GM18519 (cell line): ENCODE measurements at regions not wholly inside any gene's neighbourhood (a gene's known extent, or its start where the extent isn't known, plus 50 kb on each side); places are given as distances from the start of the nearest gene placed in this dataset.

Experiments
- ATAC-seq: cut with Tn5 transposase; IDR thresholded peaks from one replicate; pipeline ENCODE4 v1.9.1; 2021; ENCODE audit warnings: mild to moderate bottlenecking, moderate library complexity; ENCODE audit not compliant: unreplicated experiment, low FRiP score

- ATAC-seq: no peak
Observed at GRCh38 chr18:29328932-29329331, 1152.0 kb upstream of the CDH2 start.

GRCh38 chr18:29326214-29326613 lies 1149.3 kb upstream of the CDH2 start:
- ATAC-seq: no peak

DNA sequence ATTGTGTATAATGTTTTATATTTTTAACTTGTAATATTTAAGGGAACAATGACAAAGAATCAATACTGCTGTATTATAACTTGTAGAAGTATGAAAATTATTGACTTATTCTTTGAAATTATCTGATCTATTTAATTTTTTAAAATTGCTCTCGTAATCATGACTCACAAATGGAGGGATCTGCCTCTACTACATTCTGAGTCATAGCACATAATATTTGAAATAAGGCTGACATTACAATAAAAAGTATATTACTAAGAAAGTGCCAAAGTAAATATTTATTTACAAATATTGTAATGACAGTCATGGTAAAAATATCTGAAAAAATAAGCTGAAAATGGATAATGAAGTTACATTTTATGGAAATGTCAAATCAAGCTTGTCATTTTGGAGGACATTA lies 1144.6 kb upstream of the CDH2 start:
- ATAC-seq: no peak

DNA sequence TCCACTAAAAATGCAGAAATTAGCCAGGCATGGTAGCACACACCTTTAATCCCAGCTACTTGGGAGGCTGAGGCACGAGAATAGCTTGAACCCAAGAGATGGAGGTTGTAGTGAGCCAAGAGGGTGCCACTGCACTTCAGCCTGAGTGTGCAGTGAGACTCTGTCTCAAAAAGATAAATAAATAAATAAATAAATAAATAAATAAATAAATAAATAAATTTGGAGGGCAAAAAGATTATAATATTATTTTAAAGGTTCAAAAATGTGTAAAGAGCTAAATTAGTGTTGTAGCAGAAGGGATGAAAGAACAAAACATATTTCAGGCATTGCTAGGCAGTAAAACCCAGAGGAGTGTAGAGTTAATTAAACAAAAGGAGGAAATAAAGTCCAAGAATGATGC lies 1136.4 kb upstream of the CDH2 start:
- no peak for ATAC-seq

DNA sequence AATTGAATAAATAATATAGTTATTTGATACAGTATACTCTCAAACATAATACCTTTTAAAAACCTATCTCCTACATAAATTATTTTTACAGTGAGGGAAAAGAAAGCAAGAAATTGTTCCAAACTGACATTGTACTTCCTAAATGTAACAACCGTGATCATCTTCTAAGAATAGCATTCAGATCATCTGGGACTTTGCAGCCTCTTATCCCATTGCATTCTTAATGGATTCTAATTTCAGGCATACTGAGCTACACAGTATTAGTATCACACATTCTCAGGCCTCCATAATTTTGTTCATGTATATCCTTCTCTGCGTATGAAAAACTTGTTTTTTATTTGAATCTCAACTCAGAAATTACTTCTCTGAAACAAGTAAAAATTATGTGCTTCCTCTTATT lies 1134.7 kb upstream of the CDH2 start:
- ATAC-seq: no peak

DNA sequence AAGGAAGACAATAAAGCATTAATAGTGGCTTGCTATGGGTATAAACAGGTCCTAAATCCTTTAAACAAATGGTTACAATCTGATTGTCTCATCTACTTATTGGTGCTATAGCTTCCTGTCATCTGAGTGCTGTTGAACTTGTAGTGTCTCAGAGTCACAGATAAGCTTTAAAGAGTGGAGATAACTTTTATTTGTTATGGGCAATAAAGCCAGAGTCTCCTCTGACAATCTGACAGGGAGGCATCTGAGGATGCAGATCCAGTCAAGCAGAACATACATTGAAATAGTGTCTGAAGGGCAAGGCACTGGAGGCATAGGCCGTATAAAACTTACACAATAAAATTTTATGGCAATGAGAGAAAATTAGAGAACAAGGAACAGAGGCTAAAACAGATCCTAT lies 1132.4 kb upstream of the CDH2 start:
- ATAC-seq: no peak

- ATAC-seq: no peak
Observed at GRCh38 chr18:29307982-29308381, 1131.1 kb upstream of the CDH2 start.

DNA sequence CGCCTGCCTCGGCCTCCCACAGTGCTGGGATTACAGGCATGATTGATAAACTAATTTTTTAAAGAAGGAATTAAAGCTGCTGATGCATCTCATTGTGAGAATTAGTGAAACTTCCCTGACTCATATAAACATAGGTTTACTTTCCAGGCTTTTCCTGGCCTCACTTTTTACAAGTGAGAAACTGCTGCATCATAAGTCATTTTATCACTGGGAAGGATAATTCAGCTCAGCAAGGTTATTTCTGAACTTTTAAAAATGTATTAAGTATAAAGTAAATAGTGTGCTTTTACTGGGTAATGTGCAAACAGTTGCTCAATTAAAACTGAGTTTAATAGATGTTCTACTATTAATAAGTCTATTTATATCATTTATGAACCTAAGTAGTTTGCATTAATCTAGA lies 1130.3 kb upstream of the CDH2 start:
- ATAC-seq: no peak

- ATAC-seq: no peak
Observed at GRCh38 chr18:29305516-29305915, 1128.6 kb upstream of the CDH2 start.

DNA sequence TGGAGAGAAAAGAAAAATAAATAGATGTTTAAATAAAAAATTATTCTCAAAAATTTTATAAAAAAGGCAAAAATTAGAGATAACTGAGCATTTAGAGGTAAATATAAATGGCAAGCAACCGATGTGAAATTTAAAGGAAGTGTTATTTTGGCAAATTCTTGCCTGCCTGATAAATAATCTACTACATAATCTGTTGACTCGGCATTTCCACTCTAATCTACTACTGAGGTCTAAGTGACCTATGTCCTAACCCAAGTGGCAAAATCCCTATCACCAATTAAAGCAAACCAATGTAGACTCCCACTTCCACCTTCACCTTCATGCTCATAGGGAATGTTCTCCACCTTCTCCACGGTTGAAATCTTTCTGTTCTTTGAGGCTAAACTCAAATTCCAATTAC lies 1124.1 kb upstream of the CDH2 start:
- ATAC-seq: no peak

DNA sequence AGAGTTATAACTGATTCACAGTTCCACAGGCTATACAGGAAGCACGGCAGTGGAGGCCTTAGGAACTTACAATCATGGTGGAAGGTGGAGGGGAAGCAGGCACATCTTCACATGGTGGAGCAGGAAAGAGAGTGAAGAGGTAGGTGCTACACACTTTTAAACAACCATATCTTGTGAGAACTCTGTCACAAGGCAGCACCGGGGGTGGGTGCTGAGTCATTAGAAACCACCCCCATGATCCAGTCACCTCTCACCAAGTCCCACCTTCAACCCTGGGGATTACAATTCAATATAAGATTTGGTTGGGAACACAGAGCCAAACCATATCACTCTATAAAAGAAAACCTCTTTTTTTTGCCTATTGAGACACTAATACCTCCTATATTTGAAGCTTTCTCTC lies 1108.5 kb upstream of the CDH2 start:
- ATAC-seq: no peak

- ATAC-seq: no peak
Observed at GRCh38 chr18:29271501-29271900, 1094.6 kb upstream of the CDH2 start.

- no peak for ATAC-seq
Observed at GRCh38 chr18:29259838-29260237, 1082.9 kb upstream of the CDH2 start.

DNA sequence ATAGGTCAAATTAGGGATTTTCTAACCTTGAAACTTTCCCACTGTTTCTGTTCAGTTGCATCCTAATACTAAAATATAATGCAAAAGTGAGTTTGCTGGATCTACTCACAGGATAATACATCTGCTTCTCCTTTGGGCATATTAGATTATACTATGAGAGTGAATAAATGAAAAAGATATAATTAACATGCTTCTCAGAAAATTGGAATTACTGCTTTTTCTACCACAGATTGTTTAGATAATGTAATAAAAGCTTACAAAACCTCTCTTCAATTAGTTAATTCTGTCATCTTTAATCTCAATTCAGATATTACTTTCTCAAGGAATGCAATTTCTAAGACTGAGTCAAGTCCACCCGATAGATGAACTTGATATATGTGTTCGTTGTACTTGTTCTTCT lies 1077.2 kb upstream of the CDH2 start:
- ATAC-seq: no peak

- no peak for ATAC-seq
Observed at GRCh38 chr18:29251681-29252080, 1074.8 kb upstream of the CDH2 start.

DNA sequence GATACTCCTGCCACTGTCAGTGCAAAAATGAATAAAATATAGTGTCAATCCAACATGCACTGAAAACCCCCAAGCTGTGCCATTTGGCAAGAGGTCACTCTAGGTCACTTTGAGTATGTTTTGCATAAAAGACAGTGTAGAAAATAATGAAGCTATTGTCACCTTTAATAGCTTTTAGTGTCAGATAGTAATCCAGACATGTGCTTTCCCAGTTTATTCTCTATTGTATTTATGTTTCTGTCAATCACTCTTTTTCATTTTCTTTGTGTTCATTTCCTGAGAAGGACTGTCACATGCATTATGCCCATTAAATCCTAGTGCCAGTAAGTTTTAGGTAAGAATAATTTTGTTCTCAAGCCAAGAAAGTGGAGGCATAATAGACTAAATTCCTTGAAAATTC lies 1073.9 kb upstream of the CDH2 start:
- ATAC-seq: no peak

GRCh38 chr18:29250259-29250658 lies 1073.3 kb upstream of the CDH2 start:
- ATAC-seq: no peak

GRCh38 chr18:29248805-29249204 lies 1071.9 kb upstream of the CDH2 start:
- ATAC-seq: no peak

GRCh38 chr18:29241199-29241598 lies 1064.3 kb upstream of the CDH2 start:
- no peak for ATAC-seq

- ATAC-seq: no peak
Observed at GRCh38 chr18:29234751-29235150, 1057.8 kb upstream of the CDH2 start.

GRCh38 chr18:29226213-29226612 lies 1049.3 kb upstream of the CDH2 start:
- no peak for ATAC-seq

DNA sequence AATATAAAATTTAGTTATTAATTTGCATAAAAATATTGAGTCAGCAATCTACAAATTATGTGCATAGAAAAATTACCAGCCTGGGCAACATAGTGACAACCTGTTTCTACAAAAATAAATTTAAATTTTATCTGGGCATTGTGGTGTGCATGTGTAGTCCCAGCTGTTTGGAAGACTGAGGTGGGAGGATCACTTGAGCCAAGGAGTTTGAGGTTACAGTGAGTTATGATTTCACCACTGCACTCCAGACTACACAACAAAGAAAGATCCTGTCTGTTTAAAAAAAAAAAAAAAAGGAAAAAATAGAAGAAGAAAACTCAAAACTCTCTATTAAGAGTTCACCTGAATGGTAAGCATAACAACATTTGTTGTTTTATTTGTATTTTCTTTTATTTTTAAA lies 1048.4 kb upstream of the CDH2 start:
- no peak for ATAC-seq

GRCh38 chr18:29218091-29218490 lies 1041.2 kb upstream of the CDH2 start:
- ATAC-seq: no peak
